B cell (primary cell): ENCODE measurements at regions not wholly inside any gene's neighbourhood (a gene's known extent, or its start where the extent isn't known, plus 50 kb on each side); places are given as distances from the start of the nearest gene placed in this dataset.

Experiments
- ATAC-seq: fragments of 200-7000 bp; cut with Tn5 transposase; one replicate; pipeline ENCODE4 v1.10.0; 2021; ENCODE audit warnings: low read depth, mild to moderate bottlenecking, moderate number of reproducible peaks, moderate library complexity
- CTCF ChIA-PET: fragments of 350-600 bp; sonication (Branson Sonifier 250); formaldehyde crosslinking; loops from one replicate; lab custom pipeline; 2021; ENCODE audit warnings: antibody characterized with exemption, inconsistent platforms; lab: Charles Lee
- POLR2A ChIA-PET: fragments of 350-600 bp; sonication (Branson Sonifier 250); formaldehyde crosslinking; loops from one replicate; lab custom pipeline; 2021; ENCODE audit warnings: antibody characterized with exemption; lab: Charles Lee
- DNase-seq: peaks from one replicate; pipeline ENCODE4 v3.0.0; 2013
- H2AFZ ChIP-seq: 2 replicates; pipeline ENCODE4 v1.6.1; 2012; ENCODE audit warnings: mild to moderate bottlenecking, low read depth, low read length; ENCODE audit not compliant: insufficient read depth, poor library complexity, severe bottlenecking
- H3K27ac ChIP-seq, 2 donors: 1 replicate in 1 of 2; 2 replicates in 1 of 2; pipeline ENCODE4 v1.5.1; 2012 to 2013; ENCODE audit warnings: low read length in 2 of 2, mild to moderate bottlenecking in 2 of 2, moderate library complexity in 1 of 2
- H3K27me3 ChIP-seq, 4 experiments: fragments of 200-600 bp in 1 of 4; sonication (generic) in 1 of 4; replicated peaks in 1 of 4; 1 replicate in 2 of 4; 2 replicates in 2 of 4; pipeline versions ENCODE4 v1.6.1 to v1.7.0; 2013 to 2016; ENCODE audit warnings: low read length in 3 of 4, mild to moderate bottlenecking in 2 of 4, mixed read lengths in 1 of 4, moderate library complexity in 1 of 4; ENCODE audit not compliant: insufficient read depth in 4 of 4, control insufficient read depth in 3 of 4; ENCODE audit errors: control extremely low read depth in 1 of 4
- H3K36me3 ChIP-seq, 2 experiments: replicated peaks in 1 of 2; 1 replicate in 1 of 2; 2 replicates in 1 of 2; pipeline versions ENCODE4 v1.6.1 to v1.7.1; 2013; ENCODE audit warnings: low read length in 1 of 2; ENCODE audit not compliant: insufficient read depth in 2 of 2, control insufficient read depth in 1 of 2; ENCODE audit errors: control extremely low read depth in 1 of 2, extremely low read depth in 1 of 2
- H3K4me1 ChIP-seq, 2 donors: fragments of 200-600 bp in 1 of 2; sonication (generic) in 1 of 2; 1 replicate in 1 of 2; 2 replicates in 1 of 2; pipeline versions ENCODE4 v1.5.1 to v1.6.1; 2013 to 2017; ENCODE audit warnings: low read length in 2 of 2; ENCODE audit not compliant: control insufficient read depth in 2 of 2, insufficient read depth in 2 of 2
- H3K4me2 ChIP-seq: replicated peaks from 2 replicates; pipeline ENCODE3; 2012; ENCODE audit warnings: mild to moderate bottlenecking, low read depth, low read length; ENCODE audit not compliant: poor library complexity, severe bottlenecking
- H3K4me3 ChIP-seq, 5 experiments: fragments of 200-600 bp in 1 of 5; sonication (generic) in 1 of 5; 1 replicate in 3 of 5; 2 replicates in 2 of 5; pipeline versions ENCODE4 v1.5.1 to v1.7.0; 2011 to 2016; ENCODE audit warnings: low read length in 4 of 5, mild to moderate bottlenecking in 4 of 5, low read depth in 2 of 5, control low read depth in 1 of 5, moderate library complexity in 1 of 5; ENCODE audit not compliant: insufficient read depth in 1 of 5; ENCODE audit errors: control extremely low read depth in 1 of 5, extremely low read depth in 1 of 5
- H3K79me2 ChIP-seq: fragments of 200-600 bp; sonication (generic); one replicate; pipeline ENCODE4 v1.6.0; 2016; ENCODE audit warnings: low read length; ENCODE audit not compliant: control insufficient read depth, insufficient read depth
- H3K9ac ChIP-seq: fragments of 200-600 bp; sonication (generic); 2 replicates; pipeline ENCODE4 v1.6.1; 2017; ENCODE audit warnings: mild to moderate bottlenecking, low read length, moderate library complexity
- H3K9me3 ChIP-seq, 3 donors: one replicate each; pipeline versions ENCODE4 v1.6.1 to v1.7.1; 2013; ENCODE audit warnings: low read length in 2 of 3; ENCODE audit not compliant: control insufficient read depth in 2 of 3, insufficient read depth in 1 of 3; ENCODE audit errors: control extremely low read depth in 1 of 3
- H4K20me1 ChIP-seq: 2 replicates; pipeline ENCODE4 v1.6.0; 2012; ENCODE audit warnings: mild to moderate bottlenecking, low read length; ENCODE audit not compliant: insufficient read depth, control insufficient read depth, poor library complexity, severe bottlenecking
- H3K27ac Mint-ChIP-seq: one replicate; pipeline ENCODE4 v1.8.0; 2021; ENCODE audit warnings: mixed read lengths
- H3K27me3 Mint-ChIP-seq: one replicate; pipeline ENCODE4 v1.8.0; 2021; ENCODE audit warnings: mixed read lengths
- H3K4me1 Mint-ChIP-seq: one replicate; pipeline ENCODE4 v1.8.0; 2021; ENCODE audit warnings: mixed read lengths
- H3K4me3 Mint-ChIP-seq: one replicate; pipeline ENCODE4 v1.8.0; 2021; ENCODE audit warnings: mixed read lengths
- H3K9me3 Mint-ChIP-seq: one replicate; pipeline ENCODE4 v1.8.0; 2022; ENCODE audit warnings: mixed read lengths; ENCODE audit not compliant: insufficient read depth
- CTCF ChIP-seq: fragments of 200-600 bp; IDR thresholded peaks from one replicate; pipeline ENCODE4 v1.8.0; 2022; ENCODE audit warnings: antibody characterized with exemption, mild to moderate bottlenecking
- EZH2 ChIP-seq: IDR thresholded peaks from 2 replicates; pipeline ENCODE4 v1.6.1; 2012; ENCODE audit warnings: borderline replicate concordance, low read depth, mild to moderate bottlenecking, moderate library complexity, low read length; ENCODE audit not compliant: insufficient read depth, poor library complexity, severe bottlenecking
- WGBS: methylation state at CpG from one replicate; pipeline ENCODE4 v1.1.5; 2013; ENCODE audit warnings: missing lambda C conversion rate; ENCODE audit not compliant: insufficient coverage; 5-methylcytosine and 5-hydroxymethylcytosine counted together
- intact Hi-C: fragments of 100-400 bp; cut with micrococcal nuclease; formaldehyde crosslinking; loops from one replicate; pipeline ENCODE4 v1.10.0; 2022

DNA sequence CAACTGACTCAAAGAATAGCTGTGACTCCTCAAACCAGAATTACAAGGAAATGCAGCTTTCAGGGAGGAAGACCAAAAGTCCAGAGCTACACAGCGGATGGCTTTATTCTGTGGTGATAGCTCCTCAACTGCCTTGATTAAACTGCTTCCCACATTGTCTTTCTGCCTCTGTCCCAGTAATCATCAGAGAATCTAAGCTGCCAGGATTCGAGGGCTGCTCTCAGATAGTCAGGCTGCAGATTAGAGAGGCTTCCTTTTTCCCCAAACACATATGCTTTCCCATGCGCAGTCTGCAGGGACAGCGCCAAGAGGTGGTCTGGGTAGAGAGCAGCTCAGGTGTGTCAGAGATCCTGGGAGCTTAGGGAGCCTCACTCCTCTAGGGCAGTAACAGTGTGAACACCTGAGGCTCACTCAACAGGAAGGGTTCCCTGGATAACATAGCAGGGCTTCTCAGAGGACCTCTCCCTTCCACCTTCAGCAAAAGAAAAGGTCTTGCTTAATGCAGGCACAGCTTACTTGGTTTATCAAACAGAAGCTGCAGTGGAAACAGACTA, 439.9 kb upstream of the TLE4 start:
- Mint-ChIP-seq H3K4me1 (peaks cover 2% of the 10 kb centered on the region), H3K9me3 (no peaks in the 10 kb centered on the region), H3K27me3 (no peaks in the 10 kb centered on the region), H3K27ac (no peak overlapping the region), H3K4me3 (no peak overlapping the region)
- 100% methylated on average over 1 of the region's 4 CpGs for WGBS
- H3K4me3 ChIP-seq, result no peak overlapping the region
- H3K4me1 ChIP-seq, result no peaks in the 10 kb centered on the region
- H3K4me2 ChIP-seq, result no peak overlapping the region
- no peak for ATAC-seq
- ChIA-PET POLR2A (no interaction called here), CTCF (no interaction called here)
- H3K36me3 ChIP-seq, result no peaks in the 10 kb centered on the region
- H4K20me1 ChIP-seq, result no peaks in the 10 kb centered on the region
- H3K9ac ChIP-seq, result no peak overlapping the region
- H3K27me3 ChIP-seq, result no peaks in the 10 kb centered on the region
- H3K9me3 ChIP-seq, result no peaks in the 10 kb centered on the region
- H2AFZ ChIP-seq, result no peak overlapping the region
- no peak overlapping the region for H3K27ac ChIP-seq
- intact Hi-C loops, result no loop called here
- H3K79me2 ChIP-seq, result no peaks in the 10 kb centered on the region
- no peak for DNase-seq
- TF ChIP-seq CTCF (no peak), EZH2 (no peak)

GRCh38 chr9:79134654-79135053, 437.1 kb upstream of the TLE4 start:
- Histone ChIP-seq H2AFZ (no peak overlapping the region), H3K9me3 (no peaks in the 10 kb centered on the region), H3K4me3 (no peak overlapping the region), H3K9ac (no peak overlapping the region), H3K27me3 (no peaks in the 10 kb centered on the region), H4K20me1 (no peaks in the 10 kb centered on the region), H3K27ac (no peak overlapping the region), H3K36me3 (no peaks in the 10 kb centered on the region), H3K4me2 (no peak overlapping the region), H3K79me2 (no peaks in the 10 kb centered on the region), H3K4me1 (no peaks in the 10 kb centered on the region)
- DNase-seq (peak; percentile 5), ATAC-seq (no peak)
- Mint-ChIP-seq H3K27me3 (no peaks in the 10 kb centered on the region), H3K4me1 (peaks cover 2% of the 10 kb centered on the region), H3K4me3 (no peak overlapping the region), H3K9me3 (no peaks in the 10 kb centered on the region), H3K27ac (no peak overlapping the region)
- CTCF ChIA-PET, result interaction anchor here (0.8 to 1.1 kb wide), 4 partner anchors 14 to 695 kb away, joined by 3 to 4 read pairs (median 3); no protein-coding TSS in a partner anchor
- intact Hi-C loops, result no loop called here
- 82% methylated on average over 3 of the region's 5 CpGs for WGBS
- POLR2A ChIA-PET, result no interaction called here
- TF ChIP-seq EZH2 (no peak), CTCF (no peak)
